SK-N-SH (cell line): ENCODE measurements at regions not wholly inside any gene's neighbourhood (a gene's known extent, or its start where the extent isn't known, plus 50 kb on each side); places are given as distances from the start of the nearest gene placed in this dataset.

Source experiments
- CHD2 ChIP-seq: fragments of 150-350 bp; IDR thresholded peaks from 2 replicates; pipeline ENCODE4 v1.6.1; 2018; ENCODE audit warnings: low read length; ENCODE audit not compliant: partially characterized antibody
- CTCF ChIP-seq: fragments of 200-600 bp; sonication (generic); IDR thresholded peaks from 2 replicates; pipeline ENCODE4 v1.6.1; 2017; ENCODE audit warnings: antibody characterized with exemption, mild to moderate bottlenecking, moderate library complexity
- ELF1 ChIP-seq: IDR thresholded peaks from 2 replicates; pipeline ENCODE4 v1.4.0; 2012
- EP300 ChIP-seq, 2 experiments: IDR thresholded peaks; 2 replicates each; pipeline versions ENCODE4 v1.4.0 to v1.6.1; 2012; ENCODE audit warnings: borderline replicate concordance in 1 of 2, low read depth in 1 of 2, low read length in 1 of 2
- GATA2 ChIP-seq: sonication (generic); formaldehyde crosslinking; IDR thresholded peaks from 2 replicates; pipeline ENCODE4 v1.5.0; 2020; ENCODE audit warnings: mild to moderate bottlenecking, missing genetic modification reagents
- MAX ChIP-seq: IDR thresholded peaks from 2 replicates; pipeline ENCODE4 v1.4.0; 2012; ENCODE audit warnings: low read depth
- MXI1 ChIP-seq: IDR thresholded peaks from 2 replicates; pipeline ENCODE4 v1.6.1; 2012; ENCODE audit warnings: mild to moderate bottlenecking, low read depth, low read length, improper control_type of control experiment
- NRF1 ChIP-seq: IDR thresholded peaks from 2 replicates; pipeline ENCODE4 v1.6.1; 2012; ENCODE audit warnings: low read depth, mild to moderate bottlenecking, low read length
- POLR2AphosphoS5 ChIP-seq: IDR thresholded peaks from 2 replicates; pipeline ENCODE4 v1.6.1; 2012; ENCODE audit warnings: low read depth, low read length
- RAD21 ChIP-seq: IDR thresholded peaks from 2 replicates; pipeline ENCODE4 v1.6.1; 2012; ENCODE audit warnings: mild to moderate bottlenecking, low read length
- TAF1 ChIP-seq: IDR thresholded peaks from 2 replicates; pipeline ENCODE4 v1.6.1; 2012; ENCODE audit warnings: low read depth, mild to moderate bottlenecking, low read length, moderate library complexity, borderline replicate concordance
- TEAD4 ChIP-seq: IDR thresholded peaks from 2 replicates; pipeline ENCODE4 v1.4.0; 2012; ENCODE audit warnings: mild to moderate bottlenecking, borderline replicate concordance; ENCODE audit not compliant: insufficient read depth
- YY1 ChIP-seq: IDR thresholded peaks from 2 replicates; pipeline ENCODE4 v1.4.0; 2012; ENCODE audit warnings: low read depth, mild to moderate bottlenecking
- ZBTB33 ChIP-seq: IDR thresholded peaks from 2 replicates; pipeline ENCODE4 v1.4.0; 2012; ENCODE audit warnings: low read depth, borderline replicate concordance

GRCh38 chr3:135490219-135490915 is 475.2 kb upstream of the PPP2R3A start:
- no peak for TF ChIP-seq CTCF
- TF ChIP-seq TAF1 = no peak
- TF ChIP-seq ELF1 = no peak
- no peak for TF ChIP-seq POLR2AphosphoS5
- no peak for TF ChIP-seq EP300 (IDR thresholded peaks at IDR 0.05; ENCODE audit: borderline replicate concordance in 1 of 2, low read depth in 1 of 2, low read length in 1 of 2)
- no peak for TF ChIP-seq RAD21
- no peak for TF ChIP-seq YY1
- no peak for TF ChIP-seq MAX
- no peak for TF ChIP-seq ZBTB33
- TF ChIP-seq TEAD4 = no peak
- no peak for TF ChIP-seq MXI1
- no peak for TF ChIP-seq CHD2
- TF ChIP-seq GATA2 (CRISPR knock-in tag) = no peak
- TF ChIP-seq NRF1 = no peak
